Activated T-cell treated with anti-CD3 and anti-CD28 coated beads, Interleukin-2, amount 50 U/mL, for 48 hours (primary cell): ENCODE measurements at regions not wholly inside any gene's neighbourhood (a gene's known extent, or its start where the extent isn't known, plus 50 kb on each side); places are given as distances from the start of the nearest gene placed in this dataset.
"Not testable (repeated sequence)": the region's sequence is repeated elsewhere in the genome, so short reads cannot be mapped to it uniquely, and the experiment has no call there.

Experiments used
- DNase-seq, 2 experiments: peaks; one replicate each; pipeline ENCODE4 v3.0.0-alpha.2; 2020

- DNase-seq: no peak
These were observed 106.7 kb downstream of the RAP2B start for GRCh38 chr3:153268564-153269279.

- DNase-seq: no peak
These were observed 107.7 kb downstream of the RAP2B start for GRCh38 chr3:153269730-153270129.

DNA sequence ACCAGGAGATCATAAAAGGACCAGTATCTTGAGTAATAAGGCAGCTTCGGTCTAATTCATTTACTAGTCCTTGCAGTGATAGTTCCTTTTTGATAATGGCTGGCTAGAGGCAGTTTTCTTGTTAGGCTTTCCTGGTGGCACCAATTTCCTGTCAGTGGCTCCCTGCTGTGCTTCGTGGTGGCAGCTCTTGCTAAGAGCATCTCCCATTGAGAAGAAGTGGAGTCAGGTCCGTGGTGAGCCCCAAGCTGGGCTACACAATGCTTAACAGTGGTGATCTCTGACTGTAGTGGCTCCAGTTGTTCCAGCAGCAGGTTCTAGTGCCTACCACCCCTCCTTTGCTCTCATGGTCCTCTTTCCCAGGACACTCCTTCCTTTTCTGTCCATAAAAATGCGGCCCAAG lies 111.2 kb downstream of the RAP2B start:
- DNase-seq: no peak

DNA sequence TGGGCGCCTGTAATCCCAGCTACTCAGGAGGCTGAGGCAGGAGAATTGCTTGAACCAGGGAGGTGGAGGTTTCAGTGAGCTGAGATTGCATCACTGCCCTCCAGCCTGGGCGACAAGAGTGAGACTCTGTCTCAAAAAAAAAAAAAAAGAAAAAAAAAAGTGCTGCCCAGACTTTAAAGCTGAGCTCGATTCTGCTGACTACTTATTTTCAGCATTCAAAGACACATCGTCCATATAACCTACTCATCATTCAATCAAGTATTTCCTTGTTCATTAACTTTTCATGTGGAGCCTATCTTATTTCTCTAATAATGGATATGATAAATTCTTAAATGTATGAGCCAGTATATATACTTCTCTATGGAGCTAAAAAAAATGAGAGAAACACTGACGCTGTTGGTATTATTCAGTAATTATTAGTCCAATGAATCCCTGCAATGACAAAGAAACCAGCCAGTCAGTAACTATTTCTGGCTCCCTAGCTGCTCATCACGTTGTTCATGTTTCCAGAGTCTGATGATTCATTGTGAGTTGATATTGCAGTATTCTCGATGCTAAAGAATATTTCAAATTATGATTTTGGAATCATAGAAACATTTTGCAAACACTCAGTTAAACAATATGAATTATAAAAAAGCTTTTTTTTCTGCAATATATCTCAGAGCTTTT lies 111.9 kb downstream of the RAP2B start:
- no peak for DNase-seq

DNA sequence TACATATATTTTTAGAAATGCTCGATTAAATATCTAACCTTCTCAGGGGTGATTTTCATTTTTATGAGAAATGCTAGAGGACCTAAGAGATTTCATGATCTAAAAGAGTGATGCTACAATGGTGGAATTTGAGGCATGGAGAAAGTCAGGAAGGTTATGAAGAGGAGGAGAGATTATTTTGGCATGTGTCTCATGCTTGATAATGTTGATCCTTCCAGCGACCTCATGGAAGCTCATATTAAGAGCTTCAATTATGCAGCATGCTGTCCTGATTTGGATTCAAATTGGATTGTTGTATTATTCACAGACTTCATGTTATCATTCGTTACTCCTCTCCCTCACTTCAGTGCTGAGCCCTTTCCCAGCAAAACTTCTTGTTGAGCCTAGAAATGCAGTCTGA lies 112.5 kb downstream of the RAP2B start:
- DNase-seq: no peak

GRCh38 chr3:153275514-153275913 lies 113.5 kb downstream of the RAP2B start:
- DNase-seq: no peak

DNA sequence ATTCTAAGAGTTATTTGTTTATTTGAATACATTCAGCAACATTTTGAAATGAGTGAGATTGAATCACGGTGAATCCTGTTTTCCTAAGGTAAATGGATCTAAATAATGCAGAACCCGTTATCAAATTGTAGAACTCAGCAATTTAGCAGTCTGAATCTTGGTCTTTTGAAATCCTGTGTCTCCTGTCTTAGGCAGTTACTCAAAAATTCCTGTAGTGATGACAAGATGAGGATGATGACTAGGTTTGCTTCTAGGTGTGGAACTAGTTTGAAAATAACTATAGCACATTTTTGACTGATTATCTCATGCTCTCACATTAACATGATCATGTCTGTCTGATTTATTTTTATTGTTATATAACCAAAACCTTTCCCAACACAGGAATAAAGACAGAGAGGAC lies 115.0 kb downstream of the RAP2B start:
- DNase-seq: no peak

DNA sequence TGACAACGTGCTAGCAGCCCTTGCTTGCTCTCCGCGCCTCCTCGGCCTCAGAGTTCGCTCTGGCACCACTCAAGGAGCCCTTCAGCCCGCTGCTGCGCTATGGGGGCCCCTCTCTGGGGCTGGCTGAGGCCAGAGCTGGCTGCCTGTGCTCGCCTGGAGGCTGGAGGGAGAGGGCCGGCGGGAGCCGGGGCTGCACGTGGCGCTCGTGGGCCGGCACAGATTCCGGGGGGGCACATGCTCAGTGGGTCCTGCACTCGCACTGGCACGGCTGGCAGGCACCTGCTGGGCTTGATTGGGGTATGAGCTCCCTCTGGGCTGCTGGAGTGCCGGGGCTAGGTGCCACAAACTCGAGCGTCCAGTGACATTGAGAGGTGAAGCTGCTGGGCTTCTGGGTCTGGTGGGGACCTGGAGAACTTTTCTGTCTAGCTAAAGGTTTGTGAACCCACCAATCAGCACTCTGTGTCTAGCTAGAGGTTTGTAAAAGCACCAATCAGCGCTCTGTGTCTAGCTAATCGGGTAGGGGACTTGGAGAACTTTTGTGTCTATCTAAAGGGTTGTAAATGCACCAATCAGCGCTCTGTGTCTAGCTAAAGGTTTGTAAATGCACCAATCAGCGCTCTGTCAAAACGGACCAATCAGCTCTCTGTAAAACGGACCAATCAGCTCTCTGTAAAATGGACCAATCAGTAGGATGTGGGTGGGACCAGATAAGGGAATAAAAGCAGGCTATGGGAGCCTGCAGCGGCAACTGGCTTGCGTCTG lies 119.4 kb downstream of the RAP2B start:
- DNase-seq: not testable (repeated sequence)

DNA sequence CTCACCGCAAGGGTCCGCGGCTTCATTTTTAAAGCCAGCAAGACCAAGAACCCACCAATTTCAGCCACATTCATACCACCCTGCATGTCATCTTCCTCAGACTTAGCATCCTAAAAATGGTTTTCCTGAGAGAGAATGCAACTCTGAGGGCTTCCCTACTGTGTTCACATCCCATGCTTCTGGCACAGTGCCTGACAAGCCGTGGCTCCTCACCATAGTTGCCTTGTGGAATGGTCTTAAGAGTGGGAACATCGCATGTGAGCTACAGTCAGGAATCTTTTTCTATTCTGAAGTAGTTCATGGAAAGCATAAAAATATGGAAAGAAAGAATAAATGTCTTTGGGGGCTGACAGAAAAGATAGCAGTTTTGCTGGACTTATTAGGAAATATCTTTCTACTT lies 120.3 kb downstream of the RAP2B start:
- no peak for DNase-seq

- DNase-seq: peak; percentile 30 to 35
These were observed 122.4 kb downstream of the RAP2B start for GRCh38 chr3:153284282-153284938.

GRCh38 chr3:153285194-153285641 lies 123.2 kb downstream of the RAP2B start:
- no peak for DNase-seq

GRCh38 chr3:153285982-153286381 lies 124.0 kb downstream of the RAP2B start:
- DNase-seq: no peak

DNA sequence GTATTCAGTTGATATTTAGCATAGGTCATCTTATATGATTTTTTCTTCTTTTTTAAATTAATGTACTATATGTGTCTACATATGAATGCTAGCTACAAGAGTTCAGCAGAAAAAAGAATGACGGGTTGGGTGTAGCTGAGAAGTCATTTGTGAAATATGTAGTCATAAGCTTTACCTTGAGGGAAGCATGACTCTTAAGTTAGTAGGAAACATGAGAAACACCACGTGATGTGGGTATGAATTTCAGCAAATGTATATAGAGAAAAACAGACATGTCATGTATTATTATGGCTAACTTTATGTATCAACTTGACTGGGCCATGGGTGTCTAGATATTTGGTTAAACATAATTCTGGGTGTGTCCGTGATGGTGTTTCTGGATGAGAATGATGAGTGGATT lies 125.0 kb downstream of the RAP2B start:
- no peak for DNase-seq

GRCh38 chr3:153289334-153289808 lies 127.3 kb downstream of the RAP2B start:
- DNase-seq: no peak

DNA sequence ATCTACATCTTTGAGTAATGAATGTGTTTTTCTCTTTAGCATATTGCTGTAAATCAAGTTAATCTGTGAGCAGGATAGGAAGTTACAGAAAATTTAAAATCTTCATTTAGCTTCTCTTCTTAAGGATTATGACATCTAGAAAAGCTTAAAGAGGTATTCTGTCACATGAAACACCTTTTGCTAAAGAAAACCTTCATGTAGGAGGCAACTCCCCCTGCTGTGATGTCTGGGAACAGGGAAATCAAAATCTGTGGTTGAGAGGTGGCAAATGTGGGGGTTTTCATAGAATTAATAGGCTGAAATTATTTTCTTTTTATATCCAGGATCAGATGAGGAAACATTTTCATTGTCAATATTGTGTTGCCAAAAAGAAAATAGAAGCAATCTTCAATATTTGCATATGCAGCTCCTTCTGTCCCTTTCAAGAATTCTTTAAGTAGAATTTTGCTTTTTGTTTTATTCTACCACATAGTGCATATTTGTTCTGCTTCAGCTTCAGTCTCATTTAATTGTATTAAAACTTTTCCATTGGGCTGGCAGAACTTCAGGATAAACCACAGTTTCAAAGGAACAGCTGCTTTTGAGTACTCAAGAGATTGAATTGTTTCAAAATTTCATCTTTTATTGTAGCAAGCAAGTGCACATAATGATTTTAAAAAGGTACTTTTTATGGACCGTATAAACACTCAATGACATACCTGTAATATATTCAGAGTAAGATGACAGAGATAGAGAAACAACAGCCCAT lies 128.4 kb downstream of the RAP2B start:
- no peak for DNase-seq

DNA sequence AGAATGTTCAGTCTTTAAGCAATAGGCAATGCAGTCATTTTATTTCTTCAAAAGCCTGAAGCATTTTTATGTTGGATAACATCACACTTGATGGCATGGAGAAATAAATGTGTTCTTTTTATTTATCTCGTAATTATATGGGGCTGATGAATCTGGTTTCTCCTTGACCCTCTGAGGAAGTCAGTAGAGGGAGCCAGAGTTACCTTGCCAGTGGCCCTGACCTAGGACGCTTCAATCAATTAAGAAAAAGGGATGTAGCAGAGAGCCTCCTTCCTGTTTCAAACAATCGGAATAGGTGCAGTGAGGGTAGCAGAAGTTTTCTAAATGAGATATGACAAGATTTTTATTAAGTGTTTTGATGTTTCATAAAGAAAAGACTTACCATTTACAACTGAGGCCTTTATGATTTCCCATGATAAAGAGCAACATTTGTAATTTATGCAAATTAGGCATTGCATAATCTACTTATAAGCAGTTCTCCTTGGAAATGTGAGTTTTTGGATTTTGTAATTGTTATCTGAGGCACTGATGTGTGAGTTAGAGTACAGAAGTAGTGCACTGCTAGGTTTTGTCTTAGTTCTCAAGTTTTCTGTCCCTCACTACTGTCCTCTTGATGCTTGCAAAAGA lies 129.1 kb downstream of the RAP2B start:
- DNase-seq: no peak

DNA sequence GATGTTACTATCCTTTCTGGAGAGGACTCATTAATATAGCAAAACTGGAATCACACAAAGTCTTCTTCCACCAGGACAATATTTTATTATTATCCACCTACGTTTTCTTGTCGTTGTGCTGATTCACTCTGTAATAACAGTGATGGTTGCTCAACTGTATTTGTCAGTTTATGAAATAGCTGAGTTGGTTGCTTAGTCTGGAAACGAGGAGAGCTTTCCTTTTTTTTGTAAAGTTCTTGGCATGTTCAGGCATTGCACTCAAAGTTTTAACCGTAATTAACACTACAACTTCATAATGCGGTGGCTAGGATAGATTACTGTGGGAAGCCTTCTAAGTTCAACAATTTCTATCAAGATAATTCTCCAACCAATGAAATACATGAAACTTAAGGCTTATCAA lies 131.2 kb downstream of the RAP2B start:
- DNase-seq: no peak

GRCh38 chr3:153295901-153296300 lies 133.9 kb downstream of the RAP2B start:
- DNase-seq: no peak

DNA sequence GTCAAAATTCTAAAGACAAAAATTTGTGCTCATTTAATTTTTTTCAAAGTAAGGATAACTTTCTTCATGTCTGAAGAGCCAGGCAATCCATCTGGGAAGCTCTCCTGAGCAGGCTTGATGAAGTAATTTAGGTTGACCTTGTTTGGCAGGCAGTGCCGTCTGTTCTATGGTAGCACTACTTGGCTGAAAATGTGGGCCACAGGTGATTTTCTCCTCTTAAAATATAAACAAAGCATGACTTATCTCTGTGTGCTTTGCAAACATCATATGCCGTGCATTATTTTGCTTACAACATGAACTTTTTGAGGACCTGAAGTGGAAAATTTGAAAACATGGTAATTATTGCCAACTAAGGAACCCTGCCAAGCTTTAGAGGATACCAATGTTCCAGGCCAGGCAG lies 143.2 kb downstream of the RAP2B start:
- DNase-seq: no peak

DNA sequence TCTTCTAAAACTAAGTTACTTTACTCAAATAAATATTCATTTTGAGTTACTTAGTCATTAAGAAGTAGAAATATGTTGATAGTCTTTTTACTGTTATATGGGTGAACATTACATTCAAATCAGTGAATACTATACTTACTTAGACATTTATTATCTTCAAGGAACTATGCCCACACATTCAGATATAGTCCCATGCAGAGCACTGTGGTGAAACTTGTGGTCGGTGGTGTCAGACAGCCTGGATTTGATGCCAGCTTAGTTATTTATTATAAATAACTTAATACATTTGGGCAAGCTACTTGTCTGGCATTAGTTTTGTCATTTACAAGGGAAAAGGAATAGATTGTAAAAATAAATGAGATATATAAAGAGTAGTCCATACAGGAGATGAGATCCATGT lies 149.5 kb downstream of the RAP2B start:
- no peak for DNase-seq

DNA sequence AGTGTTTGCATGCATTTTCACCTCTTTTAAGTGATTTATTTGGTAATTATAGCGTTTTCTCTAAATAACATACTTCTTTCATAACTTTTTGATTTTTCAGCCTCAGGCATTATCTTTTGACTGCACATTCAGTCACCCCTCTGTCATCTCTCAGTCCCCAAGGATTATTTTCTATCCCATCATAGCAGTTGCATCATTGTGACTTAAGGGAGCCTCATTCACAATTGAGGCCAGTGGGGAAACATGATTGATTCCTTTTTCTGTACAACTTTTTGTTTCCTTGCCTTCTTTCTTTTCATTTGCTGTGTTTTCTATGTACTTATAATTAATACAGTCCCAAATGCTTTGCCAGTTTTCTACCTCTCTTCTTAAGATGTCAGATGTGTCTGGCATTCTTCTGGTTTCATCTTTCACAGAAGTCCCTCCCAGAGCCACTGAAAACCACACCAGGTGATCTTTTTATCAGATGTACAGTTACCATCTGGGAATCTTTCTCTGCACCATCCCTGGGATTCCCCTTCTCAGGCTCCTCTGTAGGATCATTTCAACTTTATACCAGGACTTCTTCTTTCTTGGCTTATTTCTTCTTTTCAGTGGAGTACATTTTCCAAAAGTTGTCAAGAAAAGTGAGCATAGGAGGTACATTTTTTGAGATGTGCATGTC lies 151.4 kb downstream of the RAP2B start:
- no peak for DNase-seq
